H7 (cell line): ENCODE measurements at regions not wholly inside any gene's neighbourhood (a gene's known extent, or its start where the extent isn't known, plus 50 kb on each side); places are given as distances from the start of the nearest gene placed in this dataset.
"Not testable (repeated sequence)": the region's sequence is repeated elsewhere in the genome, so short reads cannot be mapped to it uniquely, and the experiment has no call there.

ENCODE experiments used
- DNase-seq: peaks from one replicate; pipeline ENCODE4 v3.0.0; 2012
- H3K27me3 ChIP-seq: 2 replicates; pipeline ENCODE4 v1.6.0; 2011; ENCODE audit warnings: mild to moderate bottlenecking, low read length; ENCODE audit not compliant: control insufficient read depth, insufficient read depth
- H3K36me3 ChIP-seq: replicated peaks from 2 replicates; pipeline ENCODE4 v1.5.1; 2011; ENCODE audit warnings: low read length; ENCODE audit not compliant: control insufficient read depth, insufficient read depth
- H3K4me3 ChIP-seq: 2 replicates; pipeline ENCODE4 v1.5.1; 2011; ENCODE audit warnings: low read depth, mild to moderate bottlenecking, control low read depth, low read length, moderate library complexity; ENCODE audit not compliant: insufficient read depth

DNA sequence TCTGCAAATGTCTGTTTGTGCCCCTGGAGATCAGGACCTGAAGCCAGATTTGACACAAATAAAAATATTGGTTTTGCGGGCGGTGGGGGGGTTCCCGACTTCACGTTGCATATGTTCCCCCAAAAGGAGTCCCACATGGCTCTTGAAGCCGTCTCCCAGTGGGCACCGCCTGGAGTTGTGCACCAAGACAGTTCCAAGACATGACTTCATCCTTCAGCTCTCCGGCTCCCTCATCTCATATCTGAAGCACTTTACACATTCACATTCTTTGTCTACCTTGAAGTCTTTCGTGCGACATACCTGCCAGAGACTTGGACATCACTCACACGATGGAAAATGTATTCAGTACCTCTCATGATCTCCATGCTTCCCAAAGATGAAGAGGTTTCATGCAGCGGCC is 362.8 kb upstream of the FOXK1 start:
- no peaks in the 10 kb centered on the region for H3K36me3 ChIP-seq

DNA sequence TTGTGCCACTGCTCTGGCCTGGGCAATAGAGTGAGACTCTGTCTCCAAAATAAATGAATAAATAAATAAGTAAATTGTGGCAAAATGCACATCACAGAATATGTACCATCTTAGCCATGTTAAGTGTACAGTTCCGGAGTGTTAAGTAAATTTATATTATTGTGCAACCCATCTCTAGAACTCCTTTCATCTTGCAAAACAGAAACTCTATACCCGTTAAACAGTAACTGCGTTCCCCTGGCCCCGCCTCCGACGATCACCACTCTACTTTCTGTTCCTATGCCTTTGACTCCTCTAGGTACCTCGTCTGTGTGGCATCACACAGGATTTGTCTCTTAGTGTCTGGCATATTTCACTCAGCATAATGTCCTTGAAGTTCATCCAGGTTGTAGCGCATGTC is 356.4 kb upstream of the FOXK1 start:
- Histone ChIP-seq H3K36me3 (no peaks in the 10 kb centered on the region), H3K4me3 (no peak overlapping the region), H3K27me3 (no peaks in the 10 kb centered on the region)
- no peak for DNase-seq

More for the DNA sequence above, 362.8 kb upstream of the FOXK1 start:
- no peak for DNase-seq
- no peaks in the 10 kb centered on the region for H3K27me3 ChIP-seq
- no peak overlapping the region for H3K4me3 ChIP-seq

DNA sequence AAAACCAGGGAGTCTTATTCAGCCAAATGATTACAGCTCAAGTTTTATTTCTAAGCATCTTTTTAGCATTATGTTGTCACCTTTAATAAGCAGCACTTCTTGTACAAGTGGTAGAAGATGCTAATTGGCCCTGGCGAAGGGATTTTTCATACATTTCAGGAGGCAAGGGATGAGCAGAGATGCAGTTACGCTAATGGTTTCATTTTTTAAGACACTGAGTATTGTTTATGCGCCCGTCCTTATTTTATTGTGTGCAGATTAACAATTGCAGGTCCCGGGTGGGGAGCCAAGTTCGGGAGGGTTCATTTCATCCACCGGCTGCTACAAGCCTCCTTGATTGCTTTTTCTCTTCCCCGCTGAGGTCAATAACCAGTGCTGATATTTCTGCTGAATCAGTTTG is 350.4 kb upstream of the FOXK1 start:
- no peaks in the 10 kb centered on the region for H3K36me3 ChIP-seq
- no peaks in the 10 kb centered on the region for H3K27me3 ChIP-seq
- H3K4me3 ChIP-seq: no peak overlapping the region
- no peak for DNase-seq

DNA sequence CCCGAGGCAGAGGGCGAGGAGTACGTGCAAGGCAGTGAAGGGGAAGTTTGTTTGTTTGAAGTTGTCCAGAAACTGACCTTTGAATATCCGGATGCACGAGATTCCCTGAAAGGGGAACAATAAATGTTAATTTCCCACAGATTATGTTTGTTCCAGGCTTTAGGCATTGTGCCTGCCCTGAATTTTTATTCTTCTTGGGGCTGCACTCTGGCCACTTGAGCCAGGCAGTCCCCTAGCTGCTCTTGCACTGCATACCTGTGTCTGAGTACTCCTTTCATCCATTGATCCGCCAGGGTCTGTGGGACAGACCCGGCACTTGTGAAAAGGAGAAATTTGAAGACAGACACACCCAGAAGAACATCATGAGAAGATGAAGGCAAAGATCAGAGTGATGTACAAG is 343.5 kb upstream of the FOXK1 start:
- Histone ChIP-seq H3K4me3 (no peak overlapping the region), H3K27me3 (no peaks in the 10 kb centered on the region), H3K36me3 (no peaks in the 10 kb centered on the region)
- DNase-seq: no peak

DNA sequence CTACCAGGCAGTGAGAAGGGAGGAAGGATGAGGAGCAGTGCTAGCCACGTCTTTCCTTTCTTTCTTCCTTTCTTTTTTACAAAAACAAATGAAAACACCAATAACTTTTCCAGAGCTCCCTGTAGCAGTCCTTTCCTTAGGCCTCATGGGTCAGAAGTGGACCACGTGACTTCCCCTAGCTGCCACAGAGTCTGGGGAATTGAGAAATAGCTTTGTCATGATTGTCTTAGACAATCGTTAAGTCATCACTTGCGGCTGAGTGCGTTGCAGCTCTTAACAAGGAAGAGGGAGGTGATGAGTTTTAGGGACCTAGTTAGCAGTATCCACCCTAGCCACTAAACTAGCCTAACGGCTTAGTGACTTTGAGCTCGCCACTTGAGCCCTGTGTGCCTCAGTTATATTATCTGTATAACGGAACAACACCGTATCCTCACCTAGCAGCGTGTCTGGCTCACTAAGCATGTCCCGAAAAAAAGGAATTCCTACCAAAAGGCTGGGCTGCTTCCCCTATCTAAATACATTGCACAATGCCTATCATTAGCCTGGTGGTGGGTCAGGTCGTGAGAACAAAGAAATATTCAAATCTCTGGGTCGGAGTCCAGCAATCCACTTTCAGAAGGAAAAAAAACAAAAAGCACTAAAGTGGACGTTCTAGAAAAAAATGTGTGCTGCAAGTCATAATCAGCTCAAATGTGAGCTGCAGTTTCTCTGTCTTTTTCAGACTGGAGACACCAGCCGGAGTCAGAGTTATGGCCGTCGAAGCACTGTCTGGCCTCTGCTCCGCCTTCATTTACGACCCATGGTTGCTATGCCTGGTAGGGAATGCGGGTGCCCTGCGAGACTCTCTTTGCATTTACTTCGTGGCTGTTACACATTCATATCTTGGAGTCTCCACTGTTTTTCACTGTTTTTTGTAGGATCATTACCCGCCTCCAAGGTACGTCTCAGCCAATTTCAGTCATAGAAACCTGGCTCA is 338.5 kb upstream of the FOXK1 start:
- no peak for DNase-seq
- H3K27me3 ChIP-seq: no peaks in the 10 kb centered on the region
- H3K36me3 ChIP-seq: no peaks in the 10 kb centered on the region
- no peak overlapping the region for H3K4me3 ChIP-seq

DNA sequence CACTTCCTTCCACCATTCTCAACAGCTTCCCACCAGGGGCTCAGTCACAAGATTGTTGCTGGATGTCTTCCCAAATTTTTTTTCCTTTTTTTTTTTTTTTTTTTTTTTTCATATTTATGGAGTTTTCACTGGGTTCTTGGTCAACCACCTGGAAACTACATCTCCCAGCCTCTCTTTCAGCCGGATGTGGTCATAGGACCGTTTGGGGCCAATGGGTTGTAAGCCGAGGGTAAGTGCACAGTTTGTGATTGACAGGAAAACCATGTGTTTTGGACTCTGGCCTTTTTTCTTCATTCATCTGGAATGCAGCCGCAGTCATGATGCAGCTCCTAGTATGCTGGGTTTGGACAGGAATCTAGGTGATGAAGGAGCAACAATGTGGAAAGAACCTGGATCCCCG is 337.1 kb upstream of the FOXK1 start:
- Histone ChIP-seq H3K27me3 (no peaks in the 10 kb centered on the region), H3K36me3 (no peaks in the 10 kb centered on the region), H3K4me3 (no peak overlapping the region)
- DNase-seq: no peak

DNA sequence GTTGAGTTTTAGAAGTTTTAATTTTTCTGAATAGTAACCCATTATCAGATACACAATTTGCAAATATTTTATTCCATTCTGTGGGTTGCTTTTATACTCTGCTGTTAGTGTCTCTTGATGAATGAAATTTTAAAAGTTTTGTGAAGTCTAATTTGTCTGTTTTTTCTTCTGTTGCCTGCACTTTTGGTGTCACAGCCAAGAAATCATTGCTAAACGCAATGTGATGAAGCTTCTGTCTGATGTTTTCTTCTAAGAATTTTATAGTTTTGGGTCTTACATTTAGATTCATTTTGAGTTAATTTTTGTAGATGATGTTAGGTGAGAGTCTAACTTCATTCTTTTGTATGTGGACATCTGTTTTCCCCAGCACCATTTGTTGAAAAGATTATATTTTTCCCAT is 330.0 kb upstream of the FOXK1 start:
- DNase-seq: no peak
- Histone ChIP-seq H3K27me3 (no peaks in the 10 kb centered on the region), H3K4me3 (no peak overlapping the region), H3K36me3 (no peaks in the 10 kb centered on the region)

DNA sequence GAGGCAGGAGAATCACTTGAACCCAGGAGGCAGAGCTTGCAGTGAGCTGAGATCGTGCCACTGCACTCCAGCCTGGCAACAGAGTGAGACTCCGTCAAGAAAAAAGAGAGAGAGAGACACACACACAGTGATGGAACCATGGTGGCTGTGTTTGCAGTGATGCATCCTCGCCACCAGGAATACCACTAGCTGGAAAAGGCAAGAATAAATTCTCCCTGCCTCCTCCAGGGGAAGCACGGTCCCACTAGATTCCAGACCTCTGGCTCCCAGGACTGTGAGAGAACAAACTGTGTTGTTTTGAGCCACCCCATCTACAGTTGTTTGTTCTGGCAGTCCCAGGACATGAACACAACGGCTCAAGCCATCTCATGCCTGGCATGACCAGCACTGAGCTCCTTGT is 320.3 kb upstream of the FOXK1 start:
- Histone ChIP-seq H3K4me3 (no peak overlapping the region), H3K27me3 (no peaks in the 10 kb centered on the region; the same call in 1 of the 2 replicates), H3K36me3 (no peaks in the 10 kb centered on the region)
- peak; percentile 20 for DNase-seq

DNA sequence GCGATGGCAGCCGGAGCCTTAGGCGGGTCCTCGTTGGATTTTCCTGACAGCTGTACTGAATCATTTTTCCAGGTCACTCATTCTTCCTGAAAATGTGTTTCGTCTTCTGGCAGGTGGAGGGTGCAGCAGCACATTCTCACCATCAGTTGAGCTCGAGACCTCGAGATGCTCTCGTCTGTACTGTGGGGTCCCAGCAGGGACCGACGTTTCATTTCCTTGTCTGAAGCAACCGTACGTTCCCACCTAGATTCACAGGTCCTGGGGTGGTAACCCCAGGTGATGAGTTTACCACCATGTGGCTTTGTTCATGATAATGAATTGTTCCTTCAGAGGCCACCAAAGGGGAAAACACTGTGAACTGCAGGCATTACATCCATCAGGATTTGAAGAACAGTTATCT is 298.5 kb upstream of the FOXK1 start:
- Histone ChIP-seq H3K27me3 (no peaks in the 10 kb centered on the region; the same call in 1 of the 2 replicates), H3K4me3 (no peak overlapping the region), H3K36me3 (no peaks in the 10 kb centered on the region)
- DNase-seq: no peak

DNA sequence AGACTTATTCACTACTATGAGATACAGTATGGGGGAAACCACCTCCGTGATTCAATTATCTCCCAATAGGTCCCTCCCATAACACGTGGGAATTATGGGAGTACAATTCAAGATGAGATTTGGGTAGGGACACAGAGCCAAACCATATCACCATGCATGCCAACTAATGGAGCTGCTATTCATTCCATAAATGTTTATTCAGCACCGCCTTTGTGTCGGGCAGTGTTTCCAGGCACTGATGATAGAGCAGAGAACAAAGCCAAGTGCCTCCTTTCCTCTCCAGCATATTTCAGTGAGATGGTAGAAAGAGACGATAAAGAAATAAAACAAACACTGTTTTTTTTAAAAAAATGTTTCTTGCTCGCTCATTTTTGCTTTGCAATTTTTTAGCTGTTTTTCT is 295.9 kb upstream of the FOXK1 start:
- H3K27me3 ChIP-seq: no peaks in the 10 kb centered on the region; the same call in 1 of the 2 replicates
- H3K4me3 ChIP-seq: no peak overlapping the region
- DNase-seq: no peak
- no peaks in the 10 kb centered on the region for H3K36me3 ChIP-seq

DNA sequence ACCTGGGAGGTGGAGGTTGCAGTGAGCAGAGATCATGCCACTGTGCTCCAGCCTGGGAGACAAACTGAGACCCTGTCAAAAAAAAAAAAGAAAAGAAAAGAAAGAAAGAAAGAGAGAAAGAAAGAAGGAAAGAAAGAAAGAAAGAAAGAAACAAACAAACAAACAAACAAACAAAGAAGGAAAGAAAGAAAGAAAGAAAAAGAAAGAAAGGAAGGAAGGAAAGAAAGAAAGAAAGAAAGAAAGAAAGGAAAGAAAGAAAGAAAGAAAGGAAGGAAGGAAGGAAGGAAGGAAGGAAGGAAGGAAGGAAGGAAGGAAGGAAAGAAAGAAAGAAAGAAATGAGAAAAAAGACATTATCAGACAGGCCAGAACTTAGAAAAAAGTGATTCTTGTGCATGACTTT is 291.0 kb upstream of the FOXK1 start:
- not testable (repeated sequence) for H3K27me3 ChIP-seq, DNase-seq, H3K4me3 ChIP-seq, H3K36me3 ChIP-seq

DNA sequence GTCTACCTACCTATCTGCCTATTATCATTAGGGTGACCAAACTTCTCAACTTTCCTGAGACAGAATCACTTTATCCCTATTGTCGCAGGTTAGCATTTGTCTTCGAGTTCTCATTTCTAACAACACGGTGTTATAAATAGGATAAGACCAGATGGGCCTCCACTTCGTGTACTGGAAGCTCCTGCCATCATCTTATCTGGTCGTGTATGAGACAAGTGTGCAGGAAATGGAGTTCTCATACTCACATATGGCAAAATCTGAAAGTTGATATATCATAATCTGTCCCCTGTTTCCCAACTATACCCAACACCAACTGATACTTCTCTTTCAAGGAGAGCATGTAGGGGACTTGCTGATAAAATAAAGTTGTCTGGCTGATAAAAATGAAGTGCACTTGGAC is 287.4 kb upstream of the FOXK1 start:
- no peak for DNase-seq
- Histone ChIP-seq H3K4me3 (no peak overlapping the region), H3K36me3 (no peaks in the 10 kb centered on the region), H3K27me3 (no peaks in the 10 kb centered on the region)

DNA sequence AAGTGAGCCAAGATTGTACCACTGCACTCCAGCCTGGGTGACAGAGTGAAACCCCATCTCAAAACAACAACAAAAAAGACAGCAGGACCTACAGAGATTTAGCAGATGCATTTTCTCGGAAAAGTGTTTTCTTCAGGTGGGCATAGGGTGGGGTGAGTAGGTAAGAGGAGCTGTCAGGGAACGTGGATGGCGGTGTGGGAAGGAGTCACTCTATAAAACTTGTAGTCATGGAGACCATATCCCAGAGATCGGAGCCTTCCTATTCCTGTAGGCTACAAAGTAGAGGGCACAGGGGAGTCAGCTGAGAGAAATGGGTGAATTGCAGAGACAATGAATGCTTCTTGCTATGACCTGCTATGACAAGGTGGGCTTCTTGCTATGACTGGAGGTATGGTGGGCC is 283.0 kb upstream of the FOXK1 start:
- H3K36me3 ChIP-seq: no peaks in the 10 kb centered on the region
- H3K4me3 ChIP-seq: no peak overlapping the region
- DNase-seq: no peak
- H3K27me3 ChIP-seq: no peaks in the 10 kb centered on the region

DNA sequence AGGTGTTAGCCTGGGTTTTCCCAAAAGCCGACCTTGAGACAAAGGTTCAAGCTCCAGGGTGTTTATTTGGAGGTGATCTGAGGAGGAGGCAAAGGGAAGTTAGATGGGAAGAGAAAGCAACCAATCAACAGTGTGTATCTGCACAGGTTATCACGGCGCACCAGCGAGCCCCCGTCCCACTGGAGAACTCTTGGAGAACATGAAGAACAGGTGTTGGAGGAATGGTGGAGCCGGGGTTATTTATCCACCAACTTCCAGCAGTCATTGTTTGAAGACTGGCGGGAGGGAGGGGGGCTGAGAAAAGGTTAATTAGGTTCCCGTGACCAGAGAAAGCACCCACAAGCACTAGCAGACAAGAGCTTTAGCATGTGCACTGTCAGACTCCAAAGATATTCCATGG is 282.5 kb upstream of the FOXK1 start:
- Histone ChIP-seq H3K27me3 (no peaks in the 10 kb centered on the region), H3K36me3 (no peaks in the 10 kb centered on the region), H3K4me3 (no peak overlapping the region)
- no peak for DNase-seq

DNA sequence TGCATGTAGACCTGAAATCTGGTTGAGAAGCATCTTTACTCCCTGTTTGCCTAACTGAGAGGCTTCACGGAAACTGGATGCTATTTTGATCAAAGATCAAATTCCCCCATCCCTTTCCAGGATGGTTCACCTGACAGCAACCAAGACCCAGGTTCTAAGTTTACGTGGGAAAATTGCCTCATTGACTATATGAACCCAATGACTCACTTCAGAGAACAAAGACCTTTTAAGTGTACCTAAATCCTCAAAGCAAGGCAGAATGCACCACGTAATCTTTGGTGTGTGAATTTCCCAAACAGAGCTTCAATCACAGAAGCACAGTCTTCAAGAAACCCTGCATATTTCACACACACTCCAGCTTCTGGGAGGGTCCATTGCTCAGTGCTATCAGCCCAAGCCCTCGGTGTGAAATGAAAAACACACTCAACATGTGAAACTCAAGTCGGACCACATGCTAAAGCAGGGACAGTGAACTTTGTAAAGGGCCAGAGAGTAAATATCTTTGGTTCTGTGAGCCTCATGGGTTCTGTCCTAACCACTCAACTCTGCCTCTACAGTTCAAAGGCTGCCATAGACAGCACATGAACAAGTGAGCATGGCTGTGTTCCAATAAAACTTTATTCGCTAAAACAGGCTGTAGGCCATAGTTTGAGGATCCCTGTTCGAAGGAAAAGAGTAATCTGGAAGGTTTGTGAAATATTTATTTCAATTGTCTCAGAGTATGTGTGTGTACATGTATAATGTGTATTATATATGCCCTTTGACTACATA is 275.6 kb upstream of the FOXK1 start:
- H3K4me3 ChIP-seq: no peak overlapping the region
- no peaks in the 10 kb centered on the region for H3K27me3 ChIP-seq
- DNase-seq: no peak
- no peaks in the 10 kb centered on the region for H3K36me3 ChIP-seq
